Activated T-cell treated with anti-CD3 and anti-CD28 coated beads, Interleukin-2, amount 50 U/mL, for 48 hours (primary cell): ENCODE measurements at regions not wholly inside any gene's neighbourhood (a gene's known extent, or its start where the extent isn't known, plus 50 kb on each side); places are given as distances from the start of the nearest gene placed in this dataset.

ENCODE experiments used
- DNase-seq, 2 experiments: peaks; one replicate each; pipeline ENCODE4 v3.0.0-alpha.2; 2020

GRCh38 chr10:129033340-129033739 is 433.7 kb upstream of the MGMT start:
- no peak for DNase-seq

- DNase-seq: no peak
Measured at GRCh38 chr10:129033790-129034272, 433.2 kb upstream of the MGMT start.

- DNase-seq: peak; percentile 27 to 38
Measured at GRCh38 chr10:129035052-129035827, 431.8 kb upstream of the MGMT start.

- no peak for DNase-seq
Measured at GRCh38 chr10:129038522-129038921, 428.5 kb upstream of the MGMT start.

- no peak for DNase-seq
Measured at GRCh38 chr10:129039406-129040370, 427.4 kb upstream of the MGMT start.

- DNase-seq: no peak
Measured at GRCh38 chr10:129040377-129040776, 426.7 kb upstream of the MGMT start.

GRCh38 chr10:129041916-129042315 is 425.1 kb upstream of the MGMT start:
- DNase-seq: no peak

GRCh38 chr10:129042776-129043595 is 424.1 kb upstream of the MGMT start:
- DNase-seq: no peak

- DNase-seq: no peak
Measured at GRCh38 chr10:129043691-129044090, 423.4 kb upstream of the MGMT start.

- DNase-seq: no peak
Measured at GRCh38 chr10:129045599-129045998, 421.4 kb upstream of the MGMT start.

- no peak for DNase-seq
Measured at GRCh38 chr10:129046065-129046681, 420.9 kb upstream of the MGMT start.

- no peak for DNase-seq
Measured at GRCh38 chr10:129046962-129047361, 420.1 kb upstream of the MGMT start.

- DNase-seq: no peak
Measured at GRCh38 chr10:129047600-129047999, 419.4 kb upstream of the MGMT start.

- no peak for DNase-seq
Measured at GRCh38 chr10:129048513-129048912, 418.5 kb upstream of the MGMT start.

GRCh38 chr10:129049501-129049900 is 417.5 kb upstream of the MGMT start:
- no peak for DNase-seq

GRCh38 chr10:129055225-129055624 is 411.8 kb upstream of the MGMT start:
- DNase-seq: no peak

- DNase-seq: no peak
Measured at GRCh38 chr10:129055986-129056385, 411.1 kb upstream of the MGMT start.

GRCh38 chr10:129056734-129057689 is 410.0 kb upstream of the MGMT start:
- no peak for DNase-seq

- DNase-seq: peak; percentile 22 to 46
Measured at GRCh38 chr10:129057856-129058663, 409.0 kb upstream of the MGMT start.

- no peak for DNase-seq
Measured at GRCh38 chr10:129058664-129059155, 408.3 kb upstream of the MGMT start.
